BLaER1 (cell line): ENCODE measurements at regions not wholly inside any gene's neighbourhood (a gene's known extent, or its start where the extent isn't known, plus 50 kb on each side); places are given as distances from the start of the nearest gene placed in this dataset.

ENCODE experiments used
- H3K27ac ChIP-seq: shearing (Covaris generic); formaldehyde crosslinking; 2 replicates; pipeline ENCODE4 v1.8.1; 2022
- H3K27me3 ChIP-seq: shearing (Covaris generic); formaldehyde crosslinking; 2 replicates; pipeline ENCODE4 v1.8.1; 2022
- H3K36me3 ChIP-seq: shearing (Covaris generic); formaldehyde crosslinking; 2 replicates; pipeline ENCODE4 v1.8.1; 2022
- H3K4me1 ChIP-seq: shearing (Covaris generic); formaldehyde crosslinking; 2 replicates; pipeline ENCODE4 v1.8.1; 2022
- H3K4me2 ChIP-seq: shearing (Covaris generic); formaldehyde crosslinking; 2 replicates; pipeline ENCODE4 v1.8.1; 2022
- H3K4me3 ChIP-seq: shearing (Covaris generic); formaldehyde crosslinking; 2 replicates; pipeline ENCODE4 v1.8.1; 2022
- H3K9ac ChIP-seq: shearing (Covaris generic); formaldehyde crosslinking; 2 replicates; pipeline ENCODE4 v1.8.1; 2022
- H3K9me3 ChIP-seq: shearing (Covaris generic); formaldehyde crosslinking; 2 replicates; pipeline ENCODE4 v1.8.1; 2022
- H4K20me1 ChIP-seq: shearing (Covaris generic); formaldehyde crosslinking; 2 replicates; pipeline ENCODE4 v1.8.1; 2022
- Cebpa-rat ChIP-seq: shearing (Covaris generic); IDR thresholded peaks from 2 replicates; pipeline ENCODE4 v1.8.1; 2022

GRCh38 chr4:112973750-112974251 is 75.7 kb upstream of the ANK2 start:
- Histone ChIP-seq H4K20me1 (no peaks in the 10 kb centered on the region), H3K9me3 (peaks cover 6% of the 10 kb centered on the region), H3K9ac (no peak overlapping the region), H3K36me3 (no peaks in the 10 kb centered on the region), H3K4me1 (peaks cover 12% of the 10 kb centered on the region), H3K27me3 (no peaks in the 10 kb centered on the region), H3K27ac (no peak overlapping the region), H3K4me3 (no peak overlapping the region), H3K4me2 (peak overlapping the region; percentile 58)
- no peak for TF ChIP-seq Cebpa-rat

GRCh38 chr4:112975567-112976355 is 73.7 kb upstream of the ANK2 start:
- no peaks in the 10 kb centered on the region for H3K36me3 ChIP-seq
- TF ChIP-seq Cebpa-rat = no peak
- no peaks in the 10 kb centered on the region for H4K20me1 ChIP-seq
- H3K27me3 ChIP-seq = no peaks in the 10 kb centered on the region
- no peak overlapping the region for H3K9ac ChIP-seq
- H3K27ac ChIP-seq = no peak overlapping the region
- H3K4me2 ChIP-seq = no peak overlapping the region
- H3K9me3 ChIP-seq = peaks cover 21% of the 10 kb centered on the region
- no peak overlapping the region for H3K4me3 ChIP-seq
- peaks cover 12% of the 10 kb centered on the region for H3K4me1 ChIP-seq

GRCh38 chr4:112978691-112979472 is 70.6 kb upstream of the ANK2 start:
- no peaks in the 10 kb centered on the region for H3K36me3 ChIP-seq
- no peak for TF ChIP-seq Cebpa-rat
- H4K20me1 ChIP-seq = no peaks in the 10 kb centered on the region
- H3K27ac ChIP-seq = no peak overlapping the region
- H3K4me3 ChIP-seq = no peak overlapping the region
- H3K4me1 ChIP-seq = peaks cover 7% of the 10 kb centered on the region
- H3K9me3 ChIP-seq = peaks cover 21% of the 10 kb centered on the region
- H3K9ac ChIP-seq = no peak overlapping the region
- no peak overlapping the region for H3K4me2 ChIP-seq
- H3K27me3 ChIP-seq = no peaks in the 10 kb centered on the region

GRCh38 chr4:112979881-112980421 is 69.5 kb upstream of the ANK2 start:
- Histone ChIP-seq H3K9ac (no peak overlapping the region), H4K20me1 (no peaks in the 10 kb centered on the region), H3K27me3 (no peaks in the 10 kb centered on the region), H3K4me1 (no peaks in the 10 kb centered on the region), H3K9me3 (peaks cover 21% of the 10 kb centered on the region), H3K36me3 (no peaks in the 10 kb centered on the region), H3K4me2 (no peak overlapping the region), H3K27ac (no peak overlapping the region), H3K4me3 (no peak overlapping the region)
- no peak for TF ChIP-seq Cebpa-rat

GRCh38 chr4:112982680-112983079 is 66.8 kb upstream of the ANK2 start:
- H3K36me3 ChIP-seq = no peaks in the 10 kb centered on the region

GRCh38 chr4:112994732-112995464 is 54.6 kb upstream of the ANK2 start:
- Histone ChIP-seq H3K4me1 (no peaks in the 10 kb centered on the region), H3K4me2 (no peak overlapping the region), H4K20me1 (no peaks in the 10 kb centered on the region), H3K36me3 (no peaks in the 10 kb centered on the region), H3K9me3 (peaks cover 5% of the 10 kb centered on the region; the same call in 1 of the 2 replicates), H3K4me3 (no peak overlapping the region), H3K27me3 (no peaks in the 10 kb centered on the region), H3K9ac (no peak overlapping the region), H3K27ac (no peak overlapping the region)
- TF ChIP-seq Cebpa-rat = no peak

More at GRCh38 chr4:112982680-112983079, 66.8 kb upstream of the ANK2 start:
- Histone ChIP-seq H3K4me2 (no peak overlapping the region), H3K9me3 (peaks cover 21% of the 10 kb centered on the region), H3K27ac (no peak overlapping the region), H4K20me1 (no peaks in the 10 kb centered on the region), H3K4me3 (no peak overlapping the region), H3K9ac (no peak overlapping the region), H3K4me1 (no peaks in the 10 kb centered on the region), H3K27me3 (no peaks in the 10 kb centered on the region)
- TF ChIP-seq Cebpa-rat = no peak
